ENCODE measurements at regions not wholly inside any gene's neighbourhood (a gene's known extent, or its start where the extent isn't known, plus 50 kb on each side); places are given as distances from the start of the nearest gene placed in this dataset.

- Histone ChIP-seq H3K36me3 (no peaks in the 10 kb centered on the region), H3K27me3 (no peaks in the 10 kb centered on the region), H3K4me1 (no peaks in the 10 kb centered on the region), H3K4me3 (no peak overlapping the region), H3K9me3 (no peaks in the 10 kb centered on the region), H3K27ac (replicated peaks in 1 of 4) (no peak overlapping the region)
- no peak for DNase-seq (ENCODE audit: extremely low spot score)
- intact Hi-C loops (cut with DNase I) = no loop called here
- 46% methylated on average over 1 of the region's 1 CpG for WGBS
- TF ChIP-seq CTCF (IDR thresholded peaks at IDR 0.05) (no peak), POLR2AphosphoS5 (IDR thresholded peaks at IDR 0.05) (no peak), EP300 (IDR thresholded peaks at IDR 0.05) (no peak)
Observed at GRCh38 chr4:130288576-130288975, 1192.6 kb downstream of the C4orf33 start.

- H3K4me1 ChIP-seq = no peaks in the 10 kb centered on the region
- no peak overlapping the region for H3K27ac ChIP-seq (replicated peaks in 1 of 4)
- no peaks in the 10 kb centered on the region for H3K9me3 ChIP-seq
- no peaks in the 10 kb centered on the region for H3K27me3 ChIP-seq
- no peak for DNase-seq (ENCODE audit: extremely low spot score)
- intact Hi-C loops (cut with DNase I) = no loop called here
- no peaks in the 10 kb centered on the region for H3K36me3 ChIP-seq
- TF ChIP-seq EP300 (IDR thresholded peaks at IDR 0.05) (no peak), POLR2AphosphoS5 (IDR thresholded peaks at IDR 0.05) (no peak), POLR2A (IDR thresholded peaks at IDR 0.05; ENCODE audit: low read depth) (no peak), CTCF (IDR thresholded peaks at IDR 0.05) (no peak)
- H3K4me3 ChIP-seq = no peak overlapping the region
Observed at GRCh38 chr4:130293692-130294091, 1197.7 kb downstream of the C4orf33 start.

GRCh38 chr4:130296448-130296847 lies 1200.5 kb downstream of the C4orf33 start:
- Histone ChIP-seq H3K27ac (replicated peaks in 1 of 4) (no peak overlapping the region), H3K9me3 (peaks cover 0 to 7% (median 0%) of the 10 kb centered on the region in 4 donors), H3K36me3 (no peaks in the 10 kb centered on the region), H3K4me1 (no peaks in the 10 kb centered on the region), H3K27me3 (no peaks in the 10 kb centered on the region), H3K4me3 (no peak overlapping the region)
- no peak for DNase-seq (ENCODE audit: extremely low spot score)
- TF ChIP-seq POLR2AphosphoS5 (IDR thresholded peaks at IDR 0.05) = no peak
- TF ChIP-seq CTCF (IDR thresholded peaks at IDR 0.05) = no peak
- no peak for TF ChIP-seq EP300 (IDR thresholded peaks at IDR 0.05)
- TF ChIP-seq POLR2A (IDR thresholded peaks at IDR 0.05; ENCODE audit: low read depth) = no peak
- intact Hi-C loops (cut with DNase I) = no loop called here

- Histone ChIP-seq H3K4me3 (no peak overlapping the region), H3K27ac (replicated peaks in 1 of 4) (no peak overlapping the region), H3K36me3 (no peaks in the 10 kb centered on the region), H3K9me3 (peaks cover 0 to under 1% (median 0%) of the 10 kb centered on the region in 4 donors), H3K4me1 (no peaks in the 10 kb centered on the region), H3K27me3 (no peaks in the 10 kb centered on the region)
- 68% methylated on average over 2 of the region's 2 CpGs for WGBS
- DNase-seq (ENCODE audit: extremely low spot score) = no peak
- intact Hi-C loops (cut with DNase I) = no loop called here
- TF ChIP-seq POLR2A (IDR thresholded peaks at IDR 0.05; ENCODE audit: low read depth) (no peak), POLR2AphosphoS5 (IDR thresholded peaks at IDR 0.05) (no peak), EP300 (IDR thresholded peaks at IDR 0.05) (no peak), CTCF (IDR thresholded peaks at IDR 0.05) (no peak)
Observed at GRCh38 chr4:130306566-130306965, 1210.6 kb downstream of the C4orf33 start.

GRCh38 chr4:130309221-130309620 lies 1213.3 kb downstream of the C4orf33 start:
- no peak for TF ChIP-seq EP300 (IDR thresholded peaks at IDR 0.05)
- no peak for TF ChIP-seq POLR2AphosphoS5 (IDR thresholded peaks at IDR 0.05)
- no peak for TF ChIP-seq CTCF (IDR thresholded peaks at IDR 0.05)
- TF ChIP-seq POLR2A (IDR thresholded peaks at IDR 0.05; ENCODE audit: low read depth) = no peak
- no peak overlapping the region for H3K27ac ChIP-seq (replicated peaks in 1 of 4)

More at GRCh38 chr4:130309221-130309620, 1213.3 kb downstream of the C4orf33 start:
- 92% methylated on average over 2 of the region's 2 CpGs for WGBS
- H3K4me1 ChIP-seq = no peaks in the 10 kb centered on the region
- no peak overlapping the region for H3K4me3 ChIP-seq
- no peak for DNase-seq (ENCODE audit: extremely low spot score)
- intact Hi-C loops (cut with DNase I) = no loop called here
- H3K27me3 ChIP-seq = no peaks in the 10 kb centered on the region
- no peaks in the 10 kb centered on the region for H3K9me3 ChIP-seq
- H3K36me3 ChIP-seq = no peaks in the 10 kb centered on the region
